HFF-Myc (cell line): ENCODE measurements at regions not wholly inside any gene's neighbourhood (a gene's known extent, or its start where the extent isn't known, plus 50 kb on each side); places are given as distances from the start of the nearest gene placed in this dataset.

Experiments used
- DNase-seq: peaks from one replicate; pipeline ENCODE4 v3.0.0-alpha.2; 2011; ENCODE audit warnings: low read depth; ENCODE audit errors: extremely low read depth
- H3K4me3 ChIP-seq: replicated peaks from 2 replicates; pipeline ENCODE4 v1.5.1; 2011; ENCODE audit warnings: low read depth, mild to moderate bottlenecking, control low read depth, low read length
- TF ChIP-seq, protein P1 (sequence below): IDR thresholded peaks from 2 replicates; pipeline ENCODE4 v1.5.1; 2012; ENCODE audit warnings: mild to moderate bottlenecking, low read depth, low read length, control low read depth; ENCODE audit errors: missing control alignments

DNA sequence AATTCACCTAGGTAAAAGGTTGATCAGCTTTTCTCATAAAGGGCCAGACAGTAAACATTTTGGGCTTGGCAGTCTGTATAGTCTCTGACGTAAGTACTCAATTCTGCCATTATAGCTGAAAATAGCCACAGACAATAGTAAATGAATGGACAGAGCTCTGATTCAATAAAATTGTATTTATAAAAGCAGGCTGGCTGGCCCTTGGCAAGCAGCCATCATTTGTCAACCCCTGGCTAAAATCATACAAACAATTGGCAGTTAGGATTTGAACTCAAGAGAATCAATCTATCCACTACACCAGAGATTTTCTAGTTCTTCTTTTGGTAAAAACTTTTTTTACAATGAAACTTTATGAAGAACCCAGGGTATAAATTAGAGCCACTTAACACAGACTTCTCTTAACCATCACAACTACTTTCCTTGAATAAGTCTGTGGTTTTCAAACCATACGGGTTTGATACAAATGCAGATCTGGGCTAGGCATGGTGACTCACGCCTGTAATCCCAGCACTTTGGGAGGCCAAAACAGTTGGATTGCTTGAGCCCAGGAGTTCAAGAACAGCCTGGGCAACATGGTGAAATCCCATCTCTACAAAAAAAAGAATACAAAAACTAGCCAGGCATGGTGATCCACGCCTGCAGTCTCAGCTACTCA, 124.5 kb downstream of the SLC16A9 start:
- H3K4me3 ChIP-seq = no peak overlapping the region
- TF ChIP-seq, protein P1, sequence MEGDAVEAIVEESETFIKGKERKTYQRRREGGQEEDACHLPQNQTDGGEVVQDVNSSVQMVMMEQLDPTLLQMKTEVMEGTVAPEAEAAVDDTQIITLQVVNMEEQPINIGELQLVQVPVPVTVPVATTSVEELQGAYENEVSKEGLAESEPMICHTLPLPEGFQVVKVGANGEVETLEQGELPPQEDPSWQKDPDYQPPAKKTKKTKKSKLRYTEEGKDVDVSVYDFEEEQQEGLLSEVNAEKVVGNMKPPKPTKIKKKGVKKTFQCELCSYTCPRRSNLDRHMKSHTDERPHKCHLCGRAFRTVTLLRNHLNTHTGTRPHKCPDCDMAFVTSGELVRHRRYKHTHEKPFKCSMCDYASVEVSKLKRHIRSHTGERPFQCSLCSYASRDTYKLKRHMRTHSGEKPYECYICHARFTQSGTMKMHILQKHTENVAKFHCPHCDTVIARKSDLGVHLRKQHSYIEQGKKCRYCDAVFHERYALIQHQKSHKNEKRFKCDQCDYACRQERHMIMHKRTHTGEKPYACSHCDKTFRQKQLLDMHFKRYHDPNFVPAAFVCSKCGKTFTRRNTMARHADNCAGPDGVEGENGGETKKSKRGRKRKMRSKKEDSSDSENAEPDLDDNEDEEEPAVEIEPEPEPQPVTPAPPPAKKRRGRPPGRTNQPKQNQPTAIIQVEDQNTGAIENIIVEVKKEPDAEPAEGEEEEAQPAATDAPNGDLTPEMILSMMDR = no peak
- DNase-seq = no peak

DNA sequence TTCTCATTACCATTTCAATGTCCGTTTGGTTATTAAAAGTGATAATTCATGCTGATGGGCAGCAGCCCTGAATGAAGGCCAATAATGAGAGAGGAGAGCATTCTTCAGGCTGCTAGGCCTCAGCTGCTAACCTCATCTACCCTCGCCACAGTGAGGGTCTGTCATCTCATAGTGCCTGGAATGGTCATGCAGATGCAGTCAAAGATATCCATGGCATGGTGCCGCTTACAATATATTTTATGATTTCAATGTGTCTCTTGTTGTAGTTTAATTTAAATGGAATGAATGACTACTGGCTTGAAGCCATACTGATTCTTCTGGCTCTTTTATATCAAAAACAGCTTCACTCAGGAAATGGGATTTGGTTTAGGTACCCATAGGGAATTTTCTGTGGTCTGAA, 126.9 kb downstream of the SLC16A9 start:
- TF ChIP-seq, protein P1 = no peak

DNA sequence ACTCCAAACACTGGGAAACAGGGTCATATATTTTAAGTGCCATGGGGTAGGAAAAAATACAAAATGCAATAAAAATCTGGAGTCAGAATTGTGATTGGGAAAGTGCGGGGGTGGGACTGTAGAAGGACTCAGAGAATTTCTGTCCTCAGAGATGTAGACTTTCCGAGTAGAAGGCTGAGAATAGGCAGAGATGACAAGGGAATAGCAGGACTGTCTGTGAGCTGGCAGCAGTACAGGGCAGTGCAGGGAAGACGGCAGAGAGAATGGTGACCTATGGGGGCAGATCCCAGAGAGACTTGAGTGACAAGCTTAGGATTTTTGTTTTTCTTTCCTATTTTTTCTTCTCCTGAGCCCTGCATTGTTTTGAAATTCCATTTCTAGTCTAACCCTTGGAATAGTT, 127.6 kb downstream of the SLC16A9 start:
- TF ChIP-seq, protein P1 = no peak
- no peak overlapping the region for H3K4me3 ChIP-seq
- no peak for DNase-seq

More for the DNA sequence above, 126.9 kb downstream of the SLC16A9 start:
- H3K4me3 ChIP-seq = no peak overlapping the region
- DNase-seq = no peak

DNA sequence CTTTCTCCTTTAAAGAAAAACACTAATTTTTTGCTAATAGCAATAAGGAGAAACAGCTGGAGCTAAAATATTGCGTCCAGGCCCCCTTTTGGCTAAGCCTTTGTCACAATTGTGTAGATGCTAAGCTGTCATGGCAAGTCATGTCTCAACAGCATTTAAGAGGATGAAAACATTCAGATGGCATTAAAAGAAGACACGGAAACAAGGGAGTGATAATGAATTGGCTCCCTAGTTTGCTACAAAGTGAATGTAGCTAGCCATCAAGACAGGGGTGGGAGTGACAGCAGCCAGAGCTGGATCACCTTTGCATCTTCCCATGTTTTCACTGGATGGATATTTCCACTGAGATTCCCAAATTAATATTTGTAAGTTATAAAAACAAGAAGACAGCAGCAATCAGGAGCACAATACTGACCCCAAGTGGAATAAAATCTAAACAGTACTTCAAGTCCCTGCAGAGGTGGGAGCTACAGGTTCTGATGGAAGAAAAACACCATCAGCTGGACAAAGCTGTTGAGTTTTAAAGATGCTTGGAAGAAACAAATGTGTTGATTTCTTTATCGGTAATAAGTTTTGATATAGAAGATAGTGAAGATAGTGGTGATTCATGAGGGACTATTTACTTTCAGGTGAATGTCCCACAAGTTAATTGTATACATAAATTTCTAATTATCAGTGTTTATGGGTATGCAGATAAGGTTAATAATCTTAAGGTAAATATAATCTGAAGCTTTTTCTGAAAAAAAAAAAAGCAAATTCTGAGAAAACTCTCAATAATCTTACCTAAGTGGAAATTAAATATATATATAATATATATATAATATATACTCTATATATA, 129.4 kb downstream of the SLC16A9 start:
- TF ChIP-seq, protein P1 = peak; percentile 28
- no peak for DNase-seq
- H3K4me3 ChIP-seq = no peak overlapping the region

DNA sequence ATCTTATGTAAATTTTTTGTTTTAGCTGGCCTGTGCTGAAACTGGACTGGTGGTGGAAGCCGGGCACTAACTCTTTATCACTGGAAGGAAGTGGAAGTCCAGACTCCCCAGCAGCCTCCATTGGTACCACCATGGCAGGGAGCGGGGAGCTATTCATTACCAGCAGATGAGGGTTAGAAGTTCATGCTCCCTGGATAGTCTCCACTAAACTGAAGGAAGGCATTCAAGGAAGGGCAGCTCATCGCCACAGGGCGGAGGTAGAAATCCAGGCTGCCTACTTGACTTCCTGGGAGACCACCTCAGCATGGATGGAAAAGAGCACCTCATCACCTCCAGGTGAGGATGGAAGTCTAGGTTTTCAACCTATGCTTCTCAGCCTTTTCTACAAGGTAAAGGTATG, 130.9 kb downstream of the SLC16A9 start:
- no peak for DNase-seq
- TF ChIP-seq, protein P1 = no peak

DNA sequence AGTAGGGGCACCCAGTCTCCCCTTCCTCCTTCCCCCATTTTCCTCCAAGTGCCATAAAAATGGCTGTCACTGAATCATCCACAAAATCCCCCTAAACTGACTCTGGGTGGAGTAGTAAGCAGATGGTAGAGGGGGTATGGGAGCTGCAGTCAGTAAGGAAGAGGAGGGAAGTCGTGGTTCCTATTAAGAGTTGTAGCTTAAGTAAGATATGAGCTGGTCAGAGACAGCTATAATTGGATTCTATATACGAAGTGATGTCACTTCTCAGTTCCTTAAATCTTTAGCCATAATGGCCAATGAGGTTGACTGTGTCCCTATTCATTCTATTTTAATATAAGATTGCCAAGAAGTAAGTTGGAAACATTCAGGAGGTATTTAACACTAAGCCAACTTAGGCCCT, 131.7 kb downstream of the SLC16A9 start:
- TF ChIP-seq, protein P1 = no peak
- no peak overlapping the region for H3K4me3 ChIP-seq
- DNase-seq = no peak

More for the DNA sequence above, 130.9 kb downstream of the SLC16A9 start:
- H3K4me3 ChIP-seq = no peak overlapping the region
